GM21737 (cell line): ENCODE measurements at regions not wholly inside any gene's neighbourhood (a gene's known extent, or its start where the extent isn't known, plus 50 kb on each side); places are given as distances from the start of the nearest gene placed in this dataset.
"Not testable (repeated sequence)": the region's sequence is repeated elsewhere in the genome, so short reads cannot be mapped to it uniquely, and the experiment has no call there.

ENCODE experiments used
- ATAC-seq: cut with Tn5 transposase; IDR thresholded peaks from one replicate; pipeline ENCODE4 v1.9.1; 2021; ENCODE audit warnings: mild to moderate bottlenecking, moderate library complexity; ENCODE audit not compliant: unreplicated experiment

GRCh38 chr5:71817891-71818290 is 98.8 kb downstream of the CARTPT start:
- ATAC-seq, result no peak

DNA sequence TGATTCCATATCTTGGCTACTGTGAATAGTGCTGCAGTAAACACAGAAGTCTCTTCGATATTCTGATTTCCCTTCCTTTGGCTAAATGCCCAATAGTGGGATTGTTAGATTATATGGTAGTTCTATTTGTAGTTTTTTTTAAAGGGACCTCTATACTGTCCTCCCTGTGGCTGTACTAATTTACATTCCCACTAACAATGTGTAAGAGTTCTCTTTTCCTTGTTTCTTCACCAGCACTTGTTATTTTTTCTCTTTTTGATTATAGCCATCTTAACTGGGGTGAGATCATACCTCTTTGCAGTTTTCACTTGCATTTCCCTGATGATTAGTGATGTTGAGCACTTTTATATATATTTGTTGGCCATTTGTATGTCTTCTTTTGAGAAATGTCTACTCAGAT is 102.0 kb downstream of the CARTPT start:
- no peak for ATAC-seq

DNA sequence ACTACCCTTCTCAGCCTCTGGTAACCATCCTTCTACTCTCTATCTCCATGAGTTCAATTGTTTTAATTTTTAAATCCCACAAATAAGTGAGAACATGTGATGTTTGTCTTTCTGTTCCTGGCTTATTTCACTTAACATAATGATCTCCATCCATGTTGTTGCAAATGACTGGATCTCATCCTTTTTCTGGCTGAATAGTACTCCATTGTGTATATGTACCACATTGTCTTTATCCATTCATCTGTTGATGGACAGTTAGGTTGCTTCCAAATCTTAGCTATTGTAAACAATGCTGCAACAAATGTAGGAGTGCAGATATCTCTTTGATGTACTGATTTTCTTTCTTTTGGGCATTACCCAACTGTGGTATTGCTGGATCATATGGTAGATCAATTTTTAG is 103.0 kb downstream of the CARTPT start:
- not testable (repeated sequence) for ATAC-seq

- no peak for ATAC-seq
These were observed 106.9 kb downstream of the CARTPT start for GRCh38 chr5:71825992-71826391.

DNA sequence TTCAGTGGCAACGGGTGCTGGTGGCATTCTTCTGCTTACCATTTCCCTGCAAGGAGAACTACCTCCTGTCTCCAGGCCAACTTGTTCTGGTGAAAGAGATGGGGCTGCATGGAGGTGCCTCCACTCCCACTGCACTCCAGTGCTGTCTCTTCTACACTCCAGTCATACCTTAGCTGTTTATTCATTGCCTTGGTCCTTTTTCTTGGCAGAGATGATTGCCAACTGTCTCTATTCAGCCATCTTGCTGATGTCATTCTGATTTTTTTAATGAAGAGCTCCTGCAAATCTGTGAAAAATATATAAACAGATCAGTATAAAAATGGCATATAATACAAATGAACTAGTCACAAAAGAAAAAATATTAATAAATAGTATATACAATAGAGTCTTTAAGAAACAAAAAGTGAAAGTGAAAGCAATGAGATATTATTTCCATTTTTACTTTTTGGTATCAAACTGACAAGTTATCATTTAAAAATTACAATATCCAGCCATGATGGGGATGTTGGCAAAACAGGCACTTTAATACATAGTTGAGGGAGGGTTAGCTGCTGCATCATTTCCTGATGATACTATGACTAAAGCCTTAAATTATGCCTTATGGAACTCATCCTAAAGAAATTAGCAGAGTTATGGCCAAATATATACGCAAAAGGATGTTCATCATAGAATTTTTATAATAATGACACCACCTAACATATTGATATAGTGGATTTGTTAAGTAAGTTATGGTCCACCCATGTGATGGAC is 109.4 kb downstream of the CARTPT start:
- ATAC-seq, result no peak

DNA sequence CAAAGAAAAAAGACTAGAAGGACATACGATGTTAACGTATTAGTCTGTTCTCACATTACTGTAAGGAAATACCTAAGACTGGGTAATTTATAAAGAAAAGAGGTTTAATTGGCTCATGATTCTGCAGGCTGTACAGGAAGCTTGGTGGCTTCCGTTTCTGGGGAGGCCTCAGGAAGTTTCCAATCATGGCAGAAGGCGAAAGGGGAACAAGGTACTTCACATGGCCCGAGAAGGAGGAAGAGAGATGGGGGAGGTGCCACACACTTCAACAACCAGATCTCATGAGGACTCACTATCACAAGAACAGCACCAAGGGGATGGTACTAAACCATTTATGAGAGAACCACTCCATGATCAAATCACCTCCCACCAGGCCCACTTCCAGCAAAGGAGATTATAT is 110.1 kb downstream of the CARTPT start:
- no peak for ATAC-seq

DNA sequence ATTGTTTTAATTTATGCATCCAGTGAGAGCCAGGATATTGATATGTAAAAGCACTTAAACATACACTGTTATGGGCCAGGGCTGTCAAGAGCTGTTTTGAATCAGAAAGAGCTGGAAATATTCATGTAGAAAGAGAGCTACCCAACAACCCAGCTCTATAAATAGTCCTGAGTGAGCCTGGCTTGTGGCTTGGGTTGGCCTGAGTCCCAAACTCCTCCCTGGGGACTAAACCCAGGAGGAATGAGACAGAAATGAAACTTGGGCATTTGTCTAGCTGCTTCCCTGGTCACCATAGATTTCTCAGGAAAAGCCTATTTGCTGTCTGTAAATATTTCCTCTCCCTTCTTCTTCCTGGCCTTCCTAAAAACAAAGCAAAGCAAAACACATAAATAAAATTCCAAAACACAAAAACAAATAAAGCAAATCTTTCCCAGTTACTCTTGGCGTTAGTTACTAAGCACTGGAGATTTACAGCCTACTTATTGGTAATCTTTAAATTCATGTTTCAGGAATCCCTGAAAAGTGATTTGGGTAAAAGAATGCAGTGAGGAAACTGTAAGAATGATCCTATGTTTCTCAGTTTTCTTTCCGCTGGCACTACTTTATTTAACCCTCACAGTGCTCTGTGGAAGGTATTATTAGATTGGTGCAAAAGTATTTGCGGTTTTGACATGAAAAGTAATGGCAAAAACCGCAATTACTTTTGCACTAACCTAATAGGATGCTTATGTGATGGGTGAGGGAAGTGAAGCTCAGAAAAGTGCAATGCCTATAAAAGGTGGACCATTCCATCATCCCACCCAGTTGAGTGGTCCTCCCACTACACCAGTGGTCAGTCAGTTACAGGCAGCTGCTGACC is 111.8 kb downstream of the CARTPT start:
- ATAC-seq, result no peak

DNA sequence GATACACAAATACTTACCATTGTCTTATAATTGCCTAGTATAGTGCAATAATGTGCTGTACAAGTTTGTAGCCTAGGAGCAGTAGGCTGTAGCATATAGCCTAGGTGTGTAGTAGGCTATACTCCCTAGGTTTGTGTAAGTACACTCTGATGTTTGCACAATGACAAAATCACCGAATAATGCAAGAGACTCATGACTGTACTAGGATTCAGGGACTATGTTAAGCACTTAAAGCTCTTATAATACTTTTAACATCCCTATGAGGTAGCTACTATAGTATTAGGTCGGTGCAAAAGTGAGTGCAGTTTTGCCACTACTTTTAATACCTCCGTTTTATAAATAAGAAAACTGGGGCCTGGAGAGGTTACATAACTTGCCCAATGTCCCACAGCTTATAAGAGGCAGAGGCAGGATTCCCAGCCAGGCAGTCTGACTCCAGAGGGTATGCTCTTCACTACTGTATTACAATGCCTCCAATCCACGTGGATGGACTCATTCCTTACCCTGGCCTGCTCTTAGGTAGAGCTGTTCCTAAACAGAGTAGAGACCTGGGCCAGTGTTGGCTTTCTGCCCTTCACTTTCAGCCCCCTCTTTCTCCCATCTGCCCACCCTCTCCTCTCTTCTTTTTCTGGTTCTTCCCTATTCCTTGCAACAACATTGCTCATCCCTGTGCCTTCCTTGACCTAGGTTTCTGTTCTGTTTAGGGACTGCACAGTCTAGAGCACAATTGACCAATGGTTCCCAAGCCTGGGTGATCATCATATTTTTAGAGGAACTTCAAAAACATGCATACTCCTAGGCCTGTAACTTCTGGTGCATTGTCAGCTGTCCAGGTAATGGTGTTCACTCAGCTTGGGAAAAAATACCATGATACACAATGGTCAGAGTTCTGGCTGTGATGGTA is 114.0 kb downstream of the CARTPT start:
- ATAC-seq, result no peak

GRCh38 chr5:71834601-71835000 is 115.5 kb downstream of the CARTPT start:
- no peak for ATAC-seq

DNA sequence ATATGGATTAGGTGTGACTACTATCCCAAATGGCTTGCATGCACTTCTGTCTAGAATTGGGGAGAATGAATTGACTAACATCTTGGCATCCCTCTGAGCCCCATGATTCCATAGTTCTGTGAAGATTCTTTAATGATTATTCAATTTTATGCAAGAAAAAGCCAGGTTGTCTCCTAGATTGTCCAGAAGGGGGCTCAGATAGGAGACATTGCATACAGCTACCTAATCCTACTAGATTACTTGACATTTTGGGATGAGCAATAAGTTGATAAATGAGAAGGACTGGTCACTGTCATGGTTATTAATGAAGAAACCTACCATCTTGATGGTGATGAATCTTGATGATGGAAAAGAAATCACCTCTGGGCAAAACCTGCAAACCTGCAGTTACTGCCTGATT is 117.0 kb downstream of the CARTPT start:
- no peak for ATAC-seq

DNA sequence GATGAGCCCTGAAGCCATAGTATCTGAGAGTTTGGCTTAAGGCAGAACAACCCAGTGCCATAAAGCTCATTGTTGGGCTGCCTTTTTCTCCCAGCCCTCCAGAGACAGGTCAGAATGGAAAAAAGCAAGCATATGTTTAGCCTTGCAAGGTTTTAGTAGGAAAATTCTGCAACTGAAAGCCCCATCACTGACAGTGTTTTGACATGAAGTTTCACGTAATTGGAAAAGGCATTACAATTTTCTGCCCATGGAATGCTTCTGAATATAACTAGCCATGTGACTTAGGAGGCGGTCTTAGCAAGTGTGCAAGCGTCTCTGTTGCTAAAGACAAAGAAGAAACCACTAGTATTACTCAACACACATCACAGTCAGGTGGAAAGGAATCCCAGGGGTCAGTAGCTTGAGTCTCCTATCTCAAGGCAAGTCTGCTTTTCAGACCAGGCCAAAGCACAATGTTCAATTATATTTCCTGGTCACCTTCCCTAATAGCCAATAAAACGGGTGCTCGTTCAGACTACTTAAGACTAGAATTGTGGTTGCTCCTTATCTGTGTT is 117.6 kb downstream of the CARTPT start:
- no peak for ATAC-seq

DNA sequence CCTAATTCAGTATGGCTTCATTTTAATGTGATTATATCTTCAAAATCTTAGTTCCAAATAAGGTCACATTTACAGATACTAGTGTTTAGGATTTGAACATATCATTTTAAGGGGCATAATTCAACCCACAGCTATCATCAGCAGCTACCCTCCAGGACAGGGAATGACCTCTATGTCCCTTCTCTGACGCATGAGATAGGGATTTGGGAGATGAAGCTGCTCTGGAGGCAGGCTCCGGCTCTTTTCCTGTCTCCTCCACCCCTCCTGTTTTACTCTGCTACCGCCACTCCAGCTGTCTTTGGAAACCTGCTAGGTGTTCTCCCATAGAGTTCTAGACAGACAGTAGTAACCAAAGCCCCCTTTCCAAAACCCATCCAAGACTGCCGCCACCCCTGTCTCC is 119.2 kb downstream of the CARTPT start:
- ATAC-seq, result no peak

DNA sequence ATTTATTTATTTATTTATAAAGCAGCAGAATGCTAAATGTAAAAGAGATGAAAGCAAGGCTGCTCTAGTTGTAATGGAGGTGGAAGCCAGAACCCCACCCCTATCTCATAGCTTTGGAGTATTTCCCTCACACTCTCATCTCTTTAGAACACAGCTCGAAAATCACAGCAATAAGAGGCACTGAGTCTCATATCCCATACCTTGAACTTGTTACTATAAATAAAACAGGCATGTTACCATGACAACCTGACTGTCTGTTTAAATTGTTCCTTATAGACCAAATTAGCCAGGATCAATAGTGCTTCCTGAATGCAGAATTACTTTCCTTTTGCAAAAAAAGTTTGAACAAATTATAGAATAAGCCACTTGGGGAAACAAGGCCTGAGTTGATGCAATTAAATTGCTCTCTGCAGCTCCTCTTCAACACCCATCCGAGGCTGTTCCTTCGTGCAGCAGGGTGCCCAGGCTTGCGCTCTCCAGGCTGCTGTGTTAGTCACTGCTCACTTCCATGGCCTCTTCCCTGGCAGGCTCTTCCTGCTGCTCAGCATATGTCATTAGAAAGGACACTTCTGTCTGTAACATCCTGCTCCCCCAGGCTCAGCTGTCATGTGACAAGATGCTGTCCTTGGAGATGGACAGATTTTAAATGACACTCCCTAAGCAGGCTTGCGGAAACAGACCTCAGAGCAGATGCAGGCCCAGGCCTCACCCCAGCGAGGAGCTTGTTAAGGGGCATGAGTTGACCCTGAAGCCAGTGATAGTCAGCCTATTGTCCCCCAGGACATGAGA is 120.2 kb downstream of the CARTPT start:
- no peak for ATAC-seq

GRCh38 chr5:71841107-71841506 is 122.0 kb downstream of the CARTPT start:
- no peak for ATAC-seq

- ATAC-seq, result no peak
These were observed 124.0 kb downstream of the CARTPT start for GRCh38 chr5:71843111-71843510.

GRCh38 chr5:71844862-71845261 is 125.8 kb downstream of the CARTPT start:
- ATAC-seq, result no peak

DNA sequence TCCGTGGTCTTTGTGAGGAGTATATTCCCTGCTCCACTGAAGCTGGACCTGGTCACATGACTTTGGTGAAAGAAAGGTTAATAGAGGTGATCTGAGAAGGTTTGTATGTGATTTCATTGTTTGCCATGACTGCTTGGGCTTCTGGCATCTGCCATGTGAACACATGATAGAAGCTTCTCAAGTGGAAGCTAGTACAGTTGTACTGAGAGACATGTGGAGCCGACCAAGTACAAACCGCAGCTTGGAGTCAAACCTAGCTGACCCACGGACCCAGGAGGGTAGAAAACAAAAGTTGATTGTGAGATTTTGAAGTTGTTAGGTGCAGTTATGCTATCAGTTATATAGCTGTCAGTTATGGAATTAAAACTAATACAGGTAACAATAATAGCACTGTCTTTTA is 140.4 kb downstream of the CARTPT start:
- no peak for ATAC-seq

DNA sequence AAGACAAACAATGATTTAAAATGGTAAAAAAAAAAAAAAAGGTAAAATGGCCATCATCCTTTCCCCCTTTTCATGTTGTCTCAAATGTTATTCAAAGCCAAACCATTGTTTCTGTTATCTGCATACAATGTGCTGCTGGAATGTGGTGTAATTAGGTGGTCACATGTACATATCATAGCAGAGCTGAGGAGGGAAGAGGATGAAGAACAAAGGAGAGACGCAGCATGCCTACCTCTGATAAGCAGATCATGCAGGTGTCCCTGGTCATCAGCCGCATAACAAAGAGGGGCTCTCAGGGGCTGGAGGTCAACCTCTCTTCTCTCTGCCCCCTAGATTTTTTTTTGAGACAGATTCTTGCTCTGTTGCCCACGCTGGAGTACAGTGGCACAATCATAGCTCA is 141.0 kb downstream of the CARTPT start:
- ATAC-seq, result no peak

DNA sequence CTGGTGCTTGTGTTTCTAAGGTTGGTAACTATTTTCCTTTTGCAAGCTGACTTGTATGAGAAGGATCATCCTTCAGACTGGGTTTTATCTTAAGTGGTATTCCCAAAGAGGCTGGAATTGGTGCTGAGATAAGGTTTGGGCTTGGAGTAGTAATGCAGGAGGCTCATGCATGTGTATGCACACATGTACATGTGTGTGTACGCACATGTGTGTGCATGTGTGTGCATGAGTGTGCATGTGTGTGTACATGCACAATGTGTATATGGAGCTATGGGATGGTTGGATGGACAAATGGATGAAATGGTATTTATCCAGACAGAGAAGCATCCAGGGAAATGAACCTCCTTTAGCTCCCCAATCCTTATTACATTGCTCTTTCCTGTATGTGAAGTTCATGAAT is 142.6 kb downstream of the CARTPT start:
- ATAC-seq, result no peak

GRCh38 chr5:71862087-71862486 is 143.0 kb downstream of the CARTPT start:
- ATAC-seq, result no peak
